Neural progenitor cell (in vitro differentiated cells): ENCODE measurements at regions not wholly inside any gene's neighbourhood (a gene's known extent, or its start where the extent isn't known, plus 50 kb on each side); places are given as distances from the start of the nearest gene placed in this dataset.

Experiments
- DNase-seq: peaks from one replicate; pipeline ENCODE4 v3.0.0-alpha.2; 2016; ENCODE audit warnings: low spot score
- H2AFZ ChIP-seq: fragments of 200-600 bp; sonication (generic); replicated peaks from 2 replicates; pipeline ENCODE4 v1.6.1; 2016; ENCODE audit warnings: antibody characterized with exemption
- H3F3A ChIP-seq: fragments of 200-600 bp; sonication (generic); 2 replicates; pipeline ENCODE4 v1.6.1; 2016; ENCODE audit warnings: antibody characterized with exemption, low read depth
- H3K27ac ChIP-seq: fragments of 200-600 bp; sonication (generic); 2 replicates; pipeline ENCODE4 v1.5.1; 2016; ENCODE audit warnings: mild to moderate bottlenecking
- H3K27me3 ChIP-seq: fragments of 200-600 bp; sonication (generic); 2 replicates; pipeline ENCODE4 v1.6.1; 2016; ENCODE audit warnings: mild to moderate bottlenecking, moderate library complexity
- H3K36me3 ChIP-seq: fragments of 200-600 bp; sonication (generic); 2 replicates; pipeline ENCODE4 v1.5.1; 2016
- H3K4me1 ChIP-seq: fragments of 200-600 bp; sonication (generic); 2 replicates; pipeline ENCODE4 v1.6.1; 2016; ENCODE audit warnings: mixed run types
- H3K4me2 ChIP-seq: fragments of 200-600 bp; sonication (generic); 2 replicates; pipeline ENCODE4 v1.6.1; 2016
- H3K4me3 ChIP-seq: fragments of 200-600 bp; sonication (generic); 2 replicates; pipeline ENCODE4 v1.5.1; 2016
- H3K79me2 ChIP-seq: fragments of 200-600 bp; sonication (generic); 2 replicates; pipeline ENCODE4 v1.6.1; 2016; ENCODE audit warnings: low read depth
- H3K9ac ChIP-seq: fragments of 200-600 bp; sonication (generic); 2 replicates; pipeline ENCODE4 v1.6.1; 2016
- H3K9me3 ChIP-seq: fragments of 200-600 bp; sonication (generic); 2 replicates; pipeline ENCODE4 v1.5.1; 2016; ENCODE audit warnings: low read depth
- H4K20me1 ChIP-seq: fragments of 200-600 bp; sonication (generic); 2 replicates; pipeline ENCODE4 v1.6.1; 2016; ENCODE audit warnings: low read depth
- H3K27ac Mint-ChIP-seq: 3 replicates; pipeline ENCODE4 v1.8.0; 2021; ENCODE audit warnings: mixed read lengths
- H3K27me3 Mint-ChIP-seq: 2 replicates; pipeline ENCODE4 v1.8.0; 2022; ENCODE audit warnings: low read depth, mild to moderate bottlenecking, inconsistent platforms, moderate library complexity, mixed read lengths; ENCODE audit not compliant: insufficient read depth
- H3K36me3 Mint-ChIP-seq: 3 replicates; pipeline ENCODE4 v1.8.0; 2021; ENCODE audit warnings: mixed read lengths
- H3K4me1 Mint-ChIP-seq: 3 replicates; pipeline ENCODE4 v1.8.0; 2021; ENCODE audit warnings: mixed read lengths
- H3K4me3 Mint-ChIP-seq: 3 replicates; pipeline ENCODE4 v1.8.0; 2021; ENCODE audit warnings: mild to moderate bottlenecking, moderate library complexity, mixed read lengths
- H3K9me3 Mint-ChIP-seq: 3 replicates; pipeline ENCODE4 v1.8.0; 2020; ENCODE audit warnings: mixed read lengths
- EZH2 ChIP-seq: fragments of 200-600 bp; sonication (generic); IDR thresholded peaks from 2 replicates; pipeline ENCODE4 v1.6.1; 2017; ENCODE audit warnings: antibody characterized with exemption, mild to moderate bottlenecking, moderate library complexity
- EZH2phosphoT487 ChIP-seq: fragments of 200-600 bp; sonication (generic); IDR thresholded peaks from 2 replicates; pipeline ENCODE4 v1.6.1; 2017; ENCODE audit warnings: antibody characterized with exemption
- TF ChIP-seq, protein P1 (sequence below): fragments of 200-600 bp; sonication (generic); IDR thresholded peaks from 2 replicates; pipeline ENCODE4 v1.5.1; 2017; ENCODE audit warnings: antibody characterized with exemption, mild to moderate bottlenecking

DNA sequence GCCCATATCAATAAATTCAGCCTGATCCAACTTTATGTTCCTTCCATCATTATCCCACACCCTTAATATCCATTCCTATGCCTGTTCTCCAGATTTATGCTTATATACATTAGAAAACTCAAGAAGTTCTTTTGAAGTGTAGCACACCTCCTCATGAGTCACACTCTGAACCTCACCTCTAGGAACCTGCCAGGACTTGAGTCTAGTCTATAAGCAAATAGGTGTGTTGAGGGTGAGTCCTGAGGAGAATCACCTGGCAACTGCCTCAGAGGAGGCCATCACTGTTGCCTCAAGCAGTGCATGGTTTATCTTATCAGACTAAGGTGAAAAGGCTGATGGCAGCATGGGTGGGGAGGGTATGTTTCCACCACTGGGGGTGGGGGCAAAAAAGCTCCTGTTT lies 496.7 kb downstream of the C6orf118 start:
- peaks cover 3% of the 10 kb centered on the region for H3K36me3 Mint-ChIP-seq
- peaks cover 20% of the 10 kb centered on the region for H3K9me3 Mint-ChIP-seq
- no peak overlapping the region for H3K27ac Mint-ChIP-seq

DNA sequence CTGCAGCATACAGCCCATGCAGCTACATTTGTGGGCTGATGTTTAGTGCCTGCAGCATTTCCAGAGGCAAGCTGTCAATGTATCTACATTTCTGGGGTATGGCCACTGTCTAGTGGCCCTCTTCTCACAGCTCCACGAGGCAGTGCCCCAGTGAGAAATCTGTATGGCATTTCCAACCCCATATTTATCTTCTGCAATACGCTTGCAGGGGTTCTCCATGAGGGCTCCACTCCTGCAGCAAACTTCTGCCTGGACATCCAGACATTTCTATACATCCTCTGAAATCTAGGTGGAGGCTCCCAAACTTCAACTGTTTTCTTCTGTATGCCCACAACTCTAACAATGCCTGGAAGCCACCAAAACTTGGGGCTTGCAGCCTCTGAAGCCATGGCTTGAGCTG lies 502.3 kb downstream of the C6orf118 start:
- Mint-ChIP-seq H3K27ac (no peak overlapping the region), H3K27me3 (no peaks in the 10 kb centered on the region), H3K36me3 (peaks cover 3% of the 10 kb centered on the region), H3K4me3 (no peak overlapping the region), H3K4me1 (no peaks in the 10 kb centered on the region), H3K9me3 (peaks cover 40% of the 10 kb centered on the region)
- no peaks in the 10 kb centered on the region for H3K36me3 ChIP-seq
- H3K9me3 ChIP-seq: peaks cover 4% of the 10 kb centered on the region
- H3K4me2 ChIP-seq: no peak overlapping the region
- H3K4me1 ChIP-seq: no peaks in the 10 kb centered on the region
- no peaks in the 10 kb centered on the region for H4K20me1 ChIP-seq
- H3K4me3 ChIP-seq: no peak overlapping the region
- no peaks in the 10 kb centered on the region for H3K27me3 ChIP-seq
- no peak overlapping the region for H3K27ac ChIP-seq
- no peak for TF ChIP-seq EZH2
- no peak for TF ChIP-seq EZH2phosphoT487
- TF ChIP-seq, protein P1, sequence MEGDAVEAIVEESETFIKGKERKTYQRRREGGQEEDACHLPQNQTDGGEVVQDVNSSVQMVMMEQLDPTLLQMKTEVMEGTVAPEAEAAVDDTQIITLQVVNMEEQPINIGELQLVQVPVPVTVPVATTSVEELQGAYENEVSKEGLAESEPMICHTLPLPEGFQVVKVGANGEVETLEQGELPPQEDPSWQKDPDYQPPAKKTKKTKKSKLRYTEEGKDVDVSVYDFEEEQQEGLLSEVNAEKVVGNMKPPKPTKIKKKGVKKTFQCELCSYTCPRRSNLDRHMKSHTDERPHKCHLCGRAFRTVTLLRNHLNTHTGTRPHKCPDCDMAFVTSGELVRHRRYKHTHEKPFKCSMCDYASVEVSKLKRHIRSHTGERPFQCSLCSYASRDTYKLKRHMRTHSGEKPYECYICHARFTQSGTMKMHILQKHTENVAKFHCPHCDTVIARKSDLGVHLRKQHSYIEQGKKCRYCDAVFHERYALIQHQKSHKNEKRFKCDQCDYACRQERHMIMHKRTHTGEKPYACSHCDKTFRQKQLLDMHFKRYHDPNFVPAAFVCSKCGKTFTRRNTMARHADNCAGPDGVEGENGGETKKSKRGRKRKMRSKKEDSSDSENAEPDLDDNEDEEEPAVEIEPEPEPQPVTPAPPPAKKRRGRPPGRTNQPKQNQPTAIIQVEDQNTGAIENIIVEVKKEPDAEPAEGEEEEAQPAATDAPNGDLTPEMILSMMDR: no peak
- H3F3A ChIP-seq: no peaks in the 10 kb centered on the region
- H3K79me2 ChIP-seq: no peaks in the 10 kb centered on the region
- DNase-seq: no peak
- no peak overlapping the region for H2AFZ ChIP-seq
- H3K9ac ChIP-seq: no peak overlapping the region

More for the DNA sequence above, 496.7 kb downstream of the C6orf118 start:
- Histone ChIP-seq H3K79me2 (no peaks in the 10 kb centered on the region), H3K9ac (no peak overlapping the region), H3K9me3 (no peaks in the 10 kb centered on the region), H3K27ac (no peak overlapping the region), H3K4me2 (no peak overlapping the region), H4K20me1 (no peaks in the 10 kb centered on the region), H3K36me3 (no peaks in the 10 kb centered on the region), H2AFZ (no peak overlapping the region), H3K4me3 (no peak overlapping the region), H3K27me3 (no peaks in the 10 kb centered on the region), H3F3A (no peaks in the 10 kb centered on the region), H3K4me1 (no peaks in the 10 kb centered on the region)
- no peak overlapping the region for H3K4me3 Mint-ChIP-seq
- no peak for DNase-seq
- TF ChIP-seq EZH2phosphoT487 (no peak), EZH2 (no peak)
- TF ChIP-seq, protein P1: no peak
- no peaks in the 10 kb centered on the region for H3K27me3 Mint-ChIP-seq
- H3K4me1 Mint-ChIP-seq: no peaks in the 10 kb centered on the region

DNA sequence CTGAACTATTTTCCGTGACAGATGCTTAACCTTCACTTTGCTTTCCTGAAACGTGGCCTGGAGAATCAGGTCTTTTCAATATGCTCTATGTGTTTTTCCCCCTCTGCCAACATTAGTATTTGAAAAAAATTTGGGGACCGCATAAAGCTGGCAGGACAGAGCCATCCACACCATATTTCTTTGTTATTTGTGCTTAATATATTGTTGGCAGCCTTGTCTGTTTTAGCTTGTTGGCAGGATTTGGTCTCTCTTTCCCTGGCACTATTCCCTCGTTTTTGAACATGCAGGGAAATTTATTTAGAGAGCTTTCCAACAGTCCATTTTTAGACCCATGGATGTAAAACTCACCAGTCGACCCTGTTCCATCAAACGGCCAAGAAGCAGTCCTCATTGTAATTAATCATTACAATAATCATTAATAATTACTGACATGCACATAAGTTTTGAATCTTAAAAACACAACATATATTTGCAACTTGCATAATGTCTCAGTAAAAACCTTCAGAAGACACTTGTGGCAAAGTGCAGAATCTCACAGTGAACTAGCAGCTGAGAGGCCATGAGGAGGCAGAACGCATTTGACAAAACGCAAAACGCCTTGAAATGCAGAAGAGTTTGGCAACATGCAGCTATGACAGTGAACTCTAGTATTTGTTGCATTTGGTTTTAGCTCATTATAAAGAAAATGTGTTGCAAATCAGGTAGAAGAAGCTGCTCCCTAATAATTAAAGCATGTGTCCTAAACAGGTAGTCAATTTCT lies 514.2 kb downstream of the C6orf118 start:
- Histone ChIP-seq H3F3A (no peaks in the 10 kb centered on the region), H3K4me2 (no peak overlapping the region), H3K9ac (no peak overlapping the region), H3K27me3 (no peaks in the 10 kb centered on the region), H3K36me3 (no peaks in the 10 kb centered on the region), H2AFZ (no peak overlapping the region), H3K4me3 (no peak overlapping the region), H3K79me2 (no peaks in the 10 kb centered on the region), H3K4me1 (no peaks in the 10 kb centered on the region), H3K27ac (no peak overlapping the region), H4K20me1 (no peaks in the 10 kb centered on the region), H3K9me3 (no peaks in the 10 kb centered on the region)
- peaks cover 5% of the 10 kb centered on the region for H3K9me3 Mint-ChIP-seq
- no peak for TF ChIP-seq EZH2phosphoT487
- TF ChIP-seq, protein P1: no peak
- no peak overlapping the region for H3K27ac Mint-ChIP-seq
- no peaks in the 10 kb centered on the region for H3K27me3 Mint-ChIP-seq
- H3K4me3 Mint-ChIP-seq: no peak overlapping the region
- no peak for DNase-seq
- H3K36me3 Mint-ChIP-seq: no peaks in the 10 kb centered on the region
- H3K4me1 Mint-ChIP-seq: no peaks in the 10 kb centered on the region
